ENCODE measurements at regions not wholly inside any gene's neighbourhood (a gene's known extent, or its start where the extent isn't known, plus 50 kb on each side); places are given as distances from the start of the nearest gene placed in this dataset.
"Not testable (repeated sequence)": the region's sequence is repeated elsewhere in the genome, so short reads cannot be mapped to it uniquely, and the experiment has no call there.

DNA sequence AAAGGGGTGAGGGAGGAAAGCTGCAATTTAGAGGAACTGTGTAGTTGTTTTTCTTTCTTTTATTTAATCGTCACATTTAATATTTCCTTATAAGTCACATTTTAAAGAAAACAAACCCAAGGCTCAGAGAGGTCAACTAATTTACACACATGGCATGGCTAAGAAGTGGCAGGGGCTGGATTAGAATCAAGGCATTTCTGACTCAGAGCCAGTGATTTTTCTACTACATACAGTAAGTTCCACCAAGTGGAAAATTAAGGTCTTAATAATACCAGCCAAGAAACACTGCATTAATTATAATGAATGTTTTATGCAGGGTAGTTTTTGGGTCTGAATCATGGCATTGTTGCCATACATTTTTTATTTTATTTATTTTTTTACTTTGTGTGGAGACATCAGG is 607.7 kb upstream of the CITED2 start:
- Histone ChIP-seq H3K18ac (ENCODE audit: low read depth in 1 of 2, low read length in 2 of 2) (no peak overlapping the region), H2AK5ac (ENCODE audit: low read length, severe bottlenecking) (no peak overlapping the region), H3K14ac (ENCODE audit: low read length in 2 of 2) (no peak overlapping the region), H2BK5ac (ENCODE audit: low read depth, low read length, poor library complexity, severe bottlenecking) (no peak overlapping the region), H3K36me3 (ENCODE audit: control insufficient read depth in 1 of 2, insufficient read depth in 2 of 2, low read depth in 1 of 2, low read length in 2 of 2) (no peaks in the 10 kb centered on the region), H4K91ac (ENCODE audit: low read length) (no peak overlapping the region), H2BK120ac (ENCODE audit: low read depth, low read length) (no peak overlapping the region), H2BK15ac (ENCODE audit: low read depth, poor library complexity, severe bottlenecking) (no peak overlapping the region), H3K4me2 (ENCODE audit: low read length, poor library complexity, severe bottlenecking) (no peak overlapping the region), H3K4me1 (ENCODE audit: control insufficient read depth, insufficient read depth, low read depth, low read length) (no peaks in the 10 kb centered on the region), H3K9me3 (ENCODE audit: control insufficient read depth, low read length) (no peaks in the 10 kb centered on the region), H3K4ac (ENCODE audit: low read depth in 1 of 2, low read length in 2 of 2) (no peak overlapping the region), H2AFZ (ENCODE audit: low read depth, low read length) (no peak overlapping the region), H4K8ac (ENCODE audit: low read length) (no peak overlapping the region), H2BK12ac (ENCODE audit: low read length in 2 of 2) (no peak overlapping the region), H3K23ac (ENCODE audit: low read length in 2 of 2) (no peak overlapping the region), H3K79me1 (replicated peaks; ENCODE audit: low read length, poor library complexity, severe bottlenecking) (no peaks in the 10 kb centered on the region), H3K27ac (ENCODE audit: low read length, poor library complexity, severe bottlenecking) (peak overlapping the region; percentile 99), H3K27me3 (ENCODE audit: control insufficient read depth in 1 of 2, insufficient read depth in 1 of 2, low read length in 2 of 2) (no peaks in the 10 kb centered on the region), H3K4me3 (ENCODE audit: insufficient read depth in 1 of 2, low read depth in 1 of 2, low read length in 2 of 2) (peak overlapping the region in 1 of 2 experiments; percentile 2), H3K9ac (ENCODE audit: low read length) (peak overlapping the region; percentile 67)
- no CpG with 5 or more reads among the region's 1 CpG for WGBS
- DNase-seq: peak; percentile 59

DNA sequence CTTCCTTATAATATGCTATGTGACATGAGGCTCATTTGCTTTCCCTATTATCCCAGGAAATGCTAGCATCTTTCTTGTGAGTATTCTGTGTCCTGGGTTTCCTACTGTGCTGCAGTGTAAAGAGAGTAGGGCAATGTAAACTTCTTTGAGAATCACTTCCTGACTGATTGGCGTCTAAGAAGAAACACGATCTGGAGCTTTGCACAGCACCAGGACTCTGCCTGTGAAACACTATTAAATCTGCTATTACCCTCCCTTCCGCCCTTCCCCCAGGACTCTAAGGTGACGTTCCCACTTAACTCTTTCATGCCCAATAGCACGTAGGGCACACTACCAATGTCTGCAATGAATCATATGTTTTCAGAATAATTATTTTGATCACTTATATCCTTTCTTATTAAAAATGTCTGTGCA is 607.3 kb upstream of the CITED2 start:
- no peak overlapping the region for H3K14ac ChIP-seq (ENCODE audit: low read length in 2 of 2)
- no peak overlapping the region for H3K23ac ChIP-seq (ENCODE audit: low read length in 2 of 2)
- H2BK15ac ChIP-seq (ENCODE audit: low read depth, poor library complexity, severe bottlenecking): no peak overlapping the region
- H2BK5ac ChIP-seq (ENCODE audit: low read depth, low read length, poor library complexity, severe bottlenecking): peak overlapping the region; percentile 61
- no peak overlapping the region for H2BK120ac ChIP-seq (ENCODE audit: low read depth, low read length)
- WGBS: 0% methylated on average over 4 of the region's 5 CpGs
- no peak overlapping the region for H4K91ac ChIP-seq (ENCODE audit: low read length)
- H3K36me3 ChIP-seq (ENCODE audit: control insufficient read depth in 1 of 2, insufficient read depth in 2 of 2, low read depth in 1 of 2, low read length in 2 of 2): no peaks in the 10 kb centered on the region
- no peak overlapping the region for H3K4ac ChIP-seq (ENCODE audit: low read depth in 1 of 2, low read length in 2 of 2)
- H3K4me2 ChIP-seq (ENCODE audit: low read length, poor library complexity, severe bottlenecking): peak overlapping the region; percentile 27
- H3K27me3 ChIP-seq (ENCODE audit: control insufficient read depth in 1 of 2, insufficient read depth in 1 of 2, low read length in 2 of 2): no peaks in the 10 kb centered on the region
- H3K4me3 ChIP-seq (ENCODE audit: insufficient read depth in 1 of 2, low read depth in 1 of 2, low read length in 2 of 2): peak overlapping the region in 1 of 2 experiments; percentile 2
- H3K27ac ChIP-seq (ENCODE audit: low read length, poor library complexity, severe bottlenecking): peak overlapping the region; percentile 99
- H3K9me3 ChIP-seq (ENCODE audit: control insufficient read depth, low read length): no peaks in the 10 kb centered on the region
- no peak overlapping the region for H2AFZ ChIP-seq (ENCODE audit: low read depth, low read length)
- H2AK5ac ChIP-seq (ENCODE audit: low read length, severe bottlenecking): peak overlapping the region; percentile 10
- H2BK12ac ChIP-seq (ENCODE audit: low read length in 2 of 2): no peak overlapping the region
- H3K79me1 ChIP-seq (replicated peaks; ENCODE audit: low read length, poor library complexity, severe bottlenecking): no peaks in the 10 kb centered on the region
- DNase-seq: peak; percentile 82
- peaks cover under 1% of the 10 kb centered on the region for H3K4me1 ChIP-seq (ENCODE audit: control insufficient read depth, insufficient read depth, low read depth, low read length)
- H3K18ac ChIP-seq (ENCODE audit: low read depth in 1 of 2, low read length in 2 of 2): no peak overlapping the region
- no peak overlapping the region for H4K8ac ChIP-seq (ENCODE audit: low read length)
- peak overlapping the region; percentile 67 for H3K9ac ChIP-seq (ENCODE audit: low read length)

DNA sequence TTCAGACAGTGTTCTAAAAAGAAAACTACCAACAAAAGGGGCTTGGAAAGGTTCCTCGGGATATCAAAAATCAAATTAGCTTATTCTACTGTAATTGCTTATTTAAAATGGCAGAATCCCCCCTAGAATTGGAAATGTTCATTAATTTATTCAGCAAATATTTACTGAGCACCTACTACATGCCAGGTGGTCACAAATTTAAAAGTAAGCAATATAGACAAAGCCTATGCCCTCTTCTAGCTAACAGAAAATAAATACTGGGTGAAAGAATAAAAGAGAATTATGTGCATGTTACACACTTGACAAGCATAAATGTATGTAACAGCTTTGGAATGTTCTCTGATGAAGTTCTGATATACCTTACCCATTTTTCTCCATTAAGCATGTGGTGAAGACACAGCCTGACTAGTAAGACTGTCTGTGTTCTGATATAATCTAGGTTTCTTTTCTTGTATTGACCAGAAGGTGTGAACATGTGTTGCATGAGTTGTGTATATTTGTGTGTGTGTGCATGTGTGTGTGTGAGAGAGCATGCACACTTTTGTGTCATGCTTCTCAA is 606.7 kb upstream of the CITED2 start:
- Histone ChIP-seq H3K9me3 (ENCODE audit: control insufficient read depth, low read length) (no peaks in the 10 kb centered on the region), H2AFZ (ENCODE audit: low read depth, low read length) (no peak overlapping the region), H3K36me3 (ENCODE audit: control insufficient read depth in 1 of 2, insufficient read depth in 2 of 2, low read depth in 1 of 2, low read length in 2 of 2) (no peaks in the 10 kb centered on the region), H3K27ac (ENCODE audit: low read length, poor library complexity, severe bottlenecking) (peak overlapping the region; percentile 99), H3K4me1 (ENCODE audit: control insufficient read depth, insufficient read depth, low read depth, low read length) (peaks cover 1% of the 10 kb centered on the region), H3K4me2 (ENCODE audit: low read length, poor library complexity, severe bottlenecking) (no peak overlapping the region), H3K18ac (ENCODE audit: low read depth in 1 of 2, low read length in 2 of 2) (peak overlapping the region; percentile 79 to 92), H3K79me1 (replicated peaks; ENCODE audit: low read length, poor library complexity, severe bottlenecking) (no peaks in the 10 kb centered on the region), H3K9ac (ENCODE audit: low read length) (peak overlapping the region; percentile 67), H2BK120ac (ENCODE audit: low read depth, low read length) (no peak overlapping the region), H2BK5ac (ENCODE audit: low read depth, low read length, poor library complexity, severe bottlenecking) (no peak overlapping the region), H3K27me3 (ENCODE audit: control insufficient read depth in 1 of 2, insufficient read depth in 1 of 2, low read length in 2 of 2) (no peaks in the 10 kb centered on the region), H3K14ac (ENCODE audit: low read length in 2 of 2) (no peak overlapping the region), H3K23ac (ENCODE audit: low read length in 2 of 2) (no peak overlapping the region), H4K8ac (ENCODE audit: low read length) (no peak overlapping the region), H2BK12ac (ENCODE audit: low read length in 2 of 2) (peak overlapping the region; percentile 66 to 83), H2AK5ac (ENCODE audit: low read length, severe bottlenecking) (peak overlapping the region; percentile 83), H3K4me3 (ENCODE audit: insufficient read depth in 1 of 2, low read depth in 1 of 2, low read length in 2 of 2) (no peak overlapping the region), H2BK15ac (ENCODE audit: low read depth, poor library complexity, severe bottlenecking) (no peak overlapping the region), H3K4ac (ENCODE audit: low read depth in 1 of 2, low read length in 2 of 2) (peak overlapping the region; percentile 57 to 71), H4K91ac (ENCODE audit: low read length) (no peak overlapping the region)
- WGBS: no CpG with 5 or more reads among the region's 1 CpG
- DNase-seq: peak; percentile 53

DNA sequence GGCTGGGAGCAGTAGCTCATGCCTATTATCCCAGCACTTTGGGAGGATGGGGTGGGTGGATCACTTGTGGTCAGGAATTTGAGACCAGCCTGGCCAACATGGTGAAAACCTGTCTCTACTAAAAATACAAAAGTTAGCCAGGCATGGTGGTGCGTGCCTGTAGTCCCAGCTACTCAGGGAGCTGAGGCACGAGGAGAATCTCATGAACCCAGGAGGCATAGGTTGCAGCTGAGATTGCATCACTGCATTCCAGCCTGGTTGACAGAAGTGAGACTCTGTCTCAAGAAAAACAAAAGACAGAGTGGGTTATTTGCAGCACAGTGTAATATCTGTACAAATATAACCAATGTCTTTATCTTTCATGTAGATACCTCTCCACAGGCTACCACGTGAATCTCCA is 606.2 kb upstream of the CITED2 start:
- Histone ChIP-seq H3K18ac (ENCODE audit: low read depth in 1 of 2, low read length in 2 of 2) (peak overlapping the region in 1 of 2 experiments; percentile 79), H3K4ac (ENCODE audit: low read depth in 1 of 2, low read length in 2 of 2) (peak overlapping the region in 1 of 2 experiments; percentile 67), H3K27ac (ENCODE audit: low read length, poor library complexity, severe bottlenecking) (peak overlapping the region; percentile 99), H4K8ac (ENCODE audit: low read length) (peak overlapping the region; percentile 54), H4K91ac (ENCODE audit: low read length) (peak overlapping the region; percentile 89), H2BK12ac (ENCODE audit: low read length in 2 of 2) (peak overlapping the region; percentile 59 to 66), H2BK120ac (ENCODE audit: low read depth, low read length) (peak overlapping the region; percentile 49)
- 5% methylated on average over 2 of the region's 3 CpGs for WGBS
- not testable (repeated sequence) for H2AFZ ChIP-seq (ENCODE audit: low read depth, low read length); H3K4me3 ChIP-seq (ENCODE audit: insufficient read depth in 1 of 2, low read depth in 1 of 2, low read length in 2 of 2); H2BK15ac ChIP-seq (ENCODE audit: low read depth, poor library complexity, severe bottlenecking); H3K23ac ChIP-seq (ENCODE audit: low read length in 2 of 2); H3K79me1 ChIP-seq (replicated peaks; ENCODE audit: low read length, poor library complexity, severe bottlenecking); H2BK5ac ChIP-seq (ENCODE audit: low read depth, low read length, poor library complexity, severe bottlenecking); H3K9me3 ChIP-seq (ENCODE audit: control insufficient read depth, low read length); H3K9ac ChIP-seq (ENCODE audit: low read length); H3K27me3 ChIP-seq (ENCODE audit: control insufficient read depth in 1 of 2, insufficient read depth in 1 of 2, low read length in 2 of 2); H3K14ac ChIP-seq (ENCODE audit: low read length in 2 of 2); H3K4me1 ChIP-seq (ENCODE audit: control insufficient read depth, insufficient read depth, low read depth, low read length); H2AK5ac ChIP-seq (ENCODE audit: low read length, severe bottlenecking); H3K4me2 ChIP-seq (ENCODE audit: low read length, poor library complexity, severe bottlenecking); H3K36me3 ChIP-seq (ENCODE audit: control insufficient read depth in 1 of 2, insufficient read depth in 2 of 2, low read depth in 1 of 2, low read length in 2 of 2)
- peak; percentile 67 for DNase-seq
